ENCODE measurements at regions not wholly inside any gene's neighbourhood (a gene's known extent, or its start where the extent isn't known, plus 50 kb on each side); places are given as distances from the start of the nearest gene placed in this dataset.

DNA sequence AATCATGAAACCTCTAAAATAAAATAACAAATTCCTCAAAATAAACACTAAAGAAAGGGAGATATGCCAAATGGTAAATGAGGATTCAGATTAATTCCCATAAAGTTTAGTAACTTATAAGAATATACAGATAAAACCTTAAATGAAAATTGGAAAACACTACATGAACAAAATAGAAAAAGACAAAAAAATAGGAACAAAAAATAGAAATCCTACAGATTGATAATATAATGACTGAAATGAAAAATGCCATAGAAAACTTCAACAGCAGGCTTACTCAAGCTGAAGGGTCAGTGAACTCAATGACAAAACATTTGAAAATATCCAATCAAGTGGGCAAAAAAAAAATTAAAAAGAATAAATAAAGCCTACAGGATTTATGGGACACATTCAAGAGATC, 1784.8 kb downstream of the PCDH9 start:
- no peaks in the 10 kb centered on the region for H4K20me1 ChIP-seq (ENCODE audit: control insufficient read depth, insufficient read depth, insufficient read length)
- H3K14ac ChIP-seq (ENCODE audit: insufficient read depth, low read length): no peak overlapping the region
- no peak overlapping the region for H2BK20ac ChIP-seq (ENCODE audit: low read depth, low read length, poor library complexity, severe bottlenecking)
- Mint-ChIP-seq H3K27me3 (ENCODE audit: low read depth) (no peaks in the 10 kb centered on the region), H3K4me1 (no peaks in the 10 kb centered on the region), H3K9me3 (peaks cover 4 to 13% of the 10 kb centered on the region in 2 experiments; a peak in 4 of 5 replicates), H3K4me3 (no peak overlapping the region), H3K27ac (no peak overlapping the region), H3K36me3 (ENCODE audit: insufficient read depth in 1 of 3, low read depth in 3 of 3) (peaks cover 3 to 10% (median 8%) of the 10 kb centered on the region in 3 experiments; a peak in 4 of 7 replicates)
- no peaks in the 10 kb centered on the region for H3K4me1 ChIP-seq (ENCODE audit: insufficient read depth, low read length)
- H3K56ac ChIP-seq (ENCODE audit: insufficient read length, low read depth, low read length): no peak overlapping the region
- H3K23ac ChIP-seq (ENCODE audit: insufficient read length, low read depth, low read length): no peak overlapping the region
- no peaks in the 10 kb centered on the region for H3K23me2 ChIP-seq (ENCODE audit: insufficient read length, low read depth, low read length, poor library complexity, severe bottlenecking)
- no peak overlapping the region for H4K91ac ChIP-seq (ENCODE audit: insufficient read length, low read depth, low read length)
- H4K5ac ChIP-seq (ENCODE audit: insufficient read length, low read depth, low read length): no peak overlapping the region
- no peak overlapping the region for H2AK5ac ChIP-seq (ENCODE audit: insufficient read length, low read length)
- H3K4me2 ChIP-seq (ENCODE audit: insufficient read depth, insufficient read length, low read length): no peak overlapping the region
- H3T11ph ChIP-seq (ENCODE audit: low read length): no peak overlapping the region
- H3K9ac ChIP-seq (ENCODE audit: extremely low read depth, insufficient read length, low read length): no peak overlapping the region
- no peak overlapping the region for H3K4ac ChIP-seq (ENCODE audit: low read depth, low read length)
- no peak overlapping the region for H2AFZ ChIP-seq (ENCODE audit: low read length)
- no peak overlapping the region for H2BK5ac ChIP-seq (ENCODE audit: insufficient read length, low read length)
- no peak overlapping the region for H3K27ac ChIP-seq (ENCODE audit: insufficient read length, low read depth, low read length)
- H3K79me2 ChIP-seq (ENCODE audit: insufficient read depth, low read length): no peaks in the 10 kb centered on the region
- no peak overlapping the region for H2BK15ac ChIP-seq (ENCODE audit: low read depth, low read length)
- TF ChIP-seq, protein P1, sequence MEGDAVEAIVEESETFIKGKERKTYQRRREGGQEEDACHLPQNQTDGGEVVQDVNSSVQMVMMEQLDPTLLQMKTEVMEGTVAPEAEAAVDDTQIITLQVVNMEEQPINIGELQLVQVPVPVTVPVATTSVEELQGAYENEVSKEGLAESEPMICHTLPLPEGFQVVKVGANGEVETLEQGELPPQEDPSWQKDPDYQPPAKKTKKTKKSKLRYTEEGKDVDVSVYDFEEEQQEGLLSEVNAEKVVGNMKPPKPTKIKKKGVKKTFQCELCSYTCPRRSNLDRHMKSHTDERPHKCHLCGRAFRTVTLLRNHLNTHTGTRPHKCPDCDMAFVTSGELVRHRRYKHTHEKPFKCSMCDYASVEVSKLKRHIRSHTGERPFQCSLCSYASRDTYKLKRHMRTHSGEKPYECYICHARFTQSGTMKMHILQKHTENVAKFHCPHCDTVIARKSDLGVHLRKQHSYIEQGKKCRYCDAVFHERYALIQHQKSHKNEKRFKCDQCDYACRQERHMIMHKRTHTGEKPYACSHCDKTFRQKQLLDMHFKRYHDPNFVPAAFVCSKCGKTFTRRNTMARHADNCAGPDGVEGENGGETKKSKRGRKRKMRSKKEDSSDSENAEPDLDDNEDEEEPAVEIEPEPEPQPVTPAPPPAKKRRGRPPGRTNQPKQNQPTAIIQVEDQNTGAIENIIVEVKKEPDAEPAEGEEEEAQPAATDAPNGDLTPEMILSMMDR (conservative IDR thresholded peaks at IDR 0.05): no peak
- no peak overlapping the region for H4K8ac ChIP-seq (replicated peaks; ENCODE audit: insufficient read length, low read depth, low read length)
- H2BK12ac ChIP-seq (ENCODE audit: insufficient read length, low read depth, low read length): no peak overlapping the region
- H2BK120ac ChIP-seq (ENCODE audit: low read depth, low read length, poor library complexity, severe bottlenecking): no peak overlapping the region
- DNase-seq: no peak
- no peaks in the 10 kb centered on the region for H3K9me3 ChIP-seq (ENCODE audit: control insufficient read depth, low read depth, low read length)
- H3K27me3 ChIP-seq (ENCODE audit: insufficient read depth, low read length): no peaks in the 10 kb centered on the region
- no peaks in the 10 kb centered on the region for H3K79me1 ChIP-seq (ENCODE audit: insufficient read depth, low read depth, low read length, poor library complexity, severe bottlenecking)
- no peak overlapping the region for H3K18ac ChIP-seq (ENCODE audit: insufficient read length, low read depth, low read length)
